Stomach (tissue), 4 donors: ENCODE measurements at regions not wholly inside any gene's neighbourhood (a gene's known extent, or its start where the extent isn't known, plus 50 kb on each side); places are given as distances from the start of the nearest gene placed in this dataset.

Source experiments
- POLR2A ChIP-seq, 4 donors: fragments of 450-650 bp; IDR thresholded peaks; one replicate each; pipeline ENCODE4 v1.6.1; 2016; ENCODE audit warnings: antibody characterized with exemption in 4 of 4, control low read depth in 2 of 4, mild to moderate bottlenecking in 1 of 4, moderate library complexity in 1 of 4
- TF ChIP-seq, protein P1 (sequence below), 7 experiments: fragments of 450-650 bp in 4 of 7; fragments of 200-600 bp in 3 of 7; sonication (generic) in 3 of 7; IDR thresholded peaks; one replicate each; pipeline ENCODE4 v1.5.1; 2016 to 2019; ENCODE audit warnings: antibody characterized with exemption in 7 of 7, control low read depth in 2 of 7, mild to moderate bottlenecking in 1 of 7

DNA sequence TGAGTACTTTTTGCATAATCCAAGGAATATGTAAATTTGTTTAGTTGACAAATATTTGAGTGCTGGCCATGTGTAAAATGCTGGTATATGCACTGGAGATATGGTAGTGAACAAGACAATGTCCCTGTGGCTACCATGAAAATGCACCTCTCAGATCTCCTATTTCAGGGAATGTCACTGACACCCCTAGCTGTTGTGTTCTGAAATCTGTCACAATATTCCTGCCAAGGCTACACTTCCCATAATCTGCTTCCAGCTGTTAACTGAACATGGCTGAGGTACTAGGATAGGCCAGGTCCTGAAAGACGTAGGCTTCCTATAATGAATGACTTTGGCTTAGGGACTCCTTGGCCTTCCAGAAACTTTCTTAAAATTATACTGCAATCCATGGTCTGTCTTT, 197.8 kb downstream of the ZNF648 start:
- TF ChIP-seq, protein P1, sequence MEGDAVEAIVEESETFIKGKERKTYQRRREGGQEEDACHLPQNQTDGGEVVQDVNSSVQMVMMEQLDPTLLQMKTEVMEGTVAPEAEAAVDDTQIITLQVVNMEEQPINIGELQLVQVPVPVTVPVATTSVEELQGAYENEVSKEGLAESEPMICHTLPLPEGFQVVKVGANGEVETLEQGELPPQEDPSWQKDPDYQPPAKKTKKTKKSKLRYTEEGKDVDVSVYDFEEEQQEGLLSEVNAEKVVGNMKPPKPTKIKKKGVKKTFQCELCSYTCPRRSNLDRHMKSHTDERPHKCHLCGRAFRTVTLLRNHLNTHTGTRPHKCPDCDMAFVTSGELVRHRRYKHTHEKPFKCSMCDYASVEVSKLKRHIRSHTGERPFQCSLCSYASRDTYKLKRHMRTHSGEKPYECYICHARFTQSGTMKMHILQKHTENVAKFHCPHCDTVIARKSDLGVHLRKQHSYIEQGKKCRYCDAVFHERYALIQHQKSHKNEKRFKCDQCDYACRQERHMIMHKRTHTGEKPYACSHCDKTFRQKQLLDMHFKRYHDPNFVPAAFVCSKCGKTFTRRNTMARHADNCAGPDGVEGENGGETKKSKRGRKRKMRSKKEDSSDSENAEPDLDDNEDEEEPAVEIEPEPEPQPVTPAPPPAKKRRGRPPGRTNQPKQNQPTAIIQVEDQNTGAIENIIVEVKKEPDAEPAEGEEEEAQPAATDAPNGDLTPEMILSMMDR (IDR thresholded peaks at IDR 0.05), result no peak
- no peak for TF ChIP-seq POLR2A (IDR thresholded peaks at IDR 0.05)
